Breast epithelium (tissue), 3 donors: ENCODE measurements at regions not wholly inside any gene's neighbourhood (a gene's known extent, or its start where the extent isn't known, plus 50 kb on each side); places are given as distances from the start of the nearest gene placed in this dataset.

ENCODE experiments used
- CTCF ChIP-seq, 3 donors: fragments of 450-650 bp; IDR thresholded peaks; one replicate each; pipeline ENCODE4 v1.5.1; 2016 to 2017; ENCODE audit warnings: antibody characterized with exemption in 3 of 3, mild to moderate bottlenecking in 3 of 3, moderate library complexity in 3 of 3
- POLR2A ChIP-seq: fragments of 450-650 bp; IDR thresholded peaks from one replicate; pipeline ENCODE4 v1.6.1; 2016; ENCODE audit warnings: antibody characterized with exemption, mild to moderate bottlenecking, moderate library complexity
- POLR2AphosphoS5 ChIP-seq, 3 donors: sonication (generic); formaldehyde crosslinking; IDR thresholded peaks; one replicate each; pipeline ENCODE4 v1.6.1; 2017; ENCODE audit warnings: antibody characterized with exemption in 3 of 3

GRCh38 chr10:90317172-90317571, 540.7 kb downstream of the HTR7 start:
- no peak for TF ChIP-seq POLR2A
- TF ChIP-seq CTCF (IDR thresholded peaks at IDR 0.05) = no peak
- no peak for TF ChIP-seq POLR2AphosphoS5 (IDR thresholded peaks at IDR 0.05)
